GM19025 (cell line): ENCODE measurements at regions not wholly inside any gene's neighbourhood (a gene's known extent, or its start where the extent isn't known, plus 50 kb on each side); places are given as distances from the start of the nearest gene placed in this dataset.
"Not testable (repeated sequence)": the region's sequence is repeated elsewhere in the genome, so short reads cannot be mapped to it uniquely, and the experiment has no call there.

Experiments used
- ATAC-seq: cut with Tn5 transposase; IDR thresholded peaks from one replicate; pipeline ENCODE4 v1.9.1; 2021; ENCODE audit warnings: mild to moderate bottlenecking, low read depth, moderate library complexity; ENCODE audit not compliant: unreplicated experiment

- ATAC-seq = no peak
Observed at GRCh38 chr16:56029026-56029425, 153.9 kb upstream of the CES5A start.

- no peak for ATAC-seq
Observed at GRCh38 chr16:56022818-56023217, 147.6 kb upstream of the CES5A start.

- ATAC-seq = no peak
Observed at GRCh38 chr16:56019274-56019673, 144.1 kb upstream of the CES5A start.

- no peak for ATAC-seq
Observed at GRCh38 chr16:56013962-56014552, 138.9 kb upstream of the CES5A start.

- ATAC-seq = no peak
Observed at GRCh38 chr16:56012482-56012811, 137.3 kb upstream of the CES5A start.

GRCh38 chr16:56011808-56012481 is 136.8 kb upstream of the CES5A start:
- no peak for ATAC-seq

- no peak for ATAC-seq
Observed at GRCh38 chr16:56005958-56006357, 130.8 kb upstream of the CES5A start.

- ATAC-seq = no peak
Observed at GRCh38 chr16:55999683-56000082, 124.5 kb upstream of the CES5A start.

- ATAC-seq = no peak
Observed at GRCh38 chr16:55993088-55993487, 117.9 kb upstream of the CES5A start.

GRCh38 chr16:55992551-55992950 is 117.4 kb upstream of the CES5A start:
- ATAC-seq = no peak

- ATAC-seq = no peak
Observed at GRCh38 chr16:55991843-55992242, 116.7 kb upstream of the CES5A start.

- no peak for ATAC-seq
Observed at GRCh38 chr16:55989569-55989907, 114.4 kb upstream of the CES5A start.

GRCh38 chr16:55988850-55989568 is 113.8 kb upstream of the CES5A start:
- ATAC-seq = not testable (repeated sequence)

- no peak for ATAC-seq
Observed at GRCh38 chr16:55988013-55988412, 112.8 kb upstream of the CES5A start.

GRCh38 chr16:55982597-55982996 is 107.4 kb upstream of the CES5A start:
- ATAC-seq = no peak

GRCh38 chr16:55981557-55981956 is 106.4 kb upstream of the CES5A start:
- ATAC-seq = no peak

- no peak for ATAC-seq
Observed at GRCh38 chr16:55976815-55977214, 101.6 kb upstream of the CES5A start.

- no peak for ATAC-seq
Observed at GRCh38 chr16:55971447-55971846, 96.3 kb upstream of the CES5A start.

GRCh38 chr16:55968221-55968620 is 93.0 kb upstream of the CES5A start:
- ATAC-seq = no peak

GRCh38 chr16:55964923-55965475 is 89.8 kb upstream of the CES5A start:
- ATAC-seq = no peak

GRCh38 chr16:55955845-55956244 is 80.7 kb upstream of the CES5A start:
- ATAC-seq = no peak

- ATAC-seq = no peak
Observed at GRCh38 chr16:55955424-55955823, 80.3 kb upstream of the CES5A start.
